CD14-positive monocyte (primary cell): ENCODE measurements at regions not wholly inside any gene's neighbourhood (a gene's known extent, or its start where the extent isn't known, plus 50 kb on each side); places are given as distances from the start of the nearest gene placed in this dataset.
"Not testable (repeated sequence)": the region's sequence is repeated elsewhere in the genome, so short reads cannot be mapped to it uniquely, and the experiment has no call there.

Experiments used
- DNase-seq, 3 donors: peaks; one replicate each; pipeline ENCODE4 v3.0.0-alpha.2; 2011 to 2022
- H2AFZ ChIP-seq: 2 replicates; pipeline ENCODE4 v1.6.0; 2012; ENCODE audit warnings: mild to moderate bottlenecking, low read depth, low read length, inconsistent platforms; ENCODE audit not compliant: insufficient read depth, poor library complexity, severe bottlenecking
- H3K27ac ChIP-seq, 2 donors: 1 replicate in 1 of 2; 2 replicates in 1 of 2; pipeline ENCODE4 v1.5.1; 2012 to 2013; ENCODE audit warnings: low read length in 2 of 2, control low read depth in 1 of 2, inconsistent platforms in 1 of 2, low read depth in 1 of 2, mild to moderate bottlenecking in 1 of 2
- H3K27me3 ChIP-seq, 2 donors: one replicate each; pipeline versions ENCODE4 v1.6.0 to v1.6.1; 2011 to 2013; ENCODE audit warnings: low read length in 2 of 2; ENCODE audit not compliant: control insufficient read depth in 2 of 2, insufficient read depth in 2 of 2
- H3K36me3 ChIP-seq, 2 donors: replicated peaks in 1 of 2; 1 replicate in 1 of 2; 2 replicates in 1 of 2; pipeline versions ENCODE4 v1.5.1 to v1.6.1; 2012 to 2013; ENCODE audit warnings: low read length in 2 of 2, control low read depth in 1 of 2, inconsistent platforms in 1 of 2, mild to moderate bottlenecking in 1 of 2; ENCODE audit not compliant: insufficient read depth in 2 of 2, control insufficient read depth in 1 of 2
- H3K4me1 ChIP-seq, 2 donors: 1 replicate in 1 of 2; 2 replicates in 1 of 2; pipeline versions ENCODE4 v1.5.1 to v1.6.1; 2012 to 2013; ENCODE audit warnings: low read length in 2 of 2, control low read depth in 1 of 2, inconsistent platforms in 1 of 2, mild to moderate bottlenecking in 1 of 2, moderate library complexity in 1 of 2; ENCODE audit not compliant: insufficient read depth in 2 of 2, control insufficient read depth in 1 of 2
- H3K4me2 ChIP-seq: replicated peaks from 2 replicates; pipeline ENCODE3; 2012; ENCODE audit warnings: low read length, moderate library complexity, mild to moderate bottlenecking; ENCODE audit not compliant: poor library complexity, severe bottlenecking; ENCODE audit errors: extremely low read depth
- H3K4me3 ChIP-seq, 3 experiments: fragments of 200-600 bp in 1 of 3; sonication (generic) in 1 of 3; replicated peaks in 1 of 3; 1 replicate in 2 of 3; 2 replicates in 1 of 3; pipeline ENCODE4 v1.5.1; 2011 to 2013; ENCODE audit warnings: low read length in 3 of 3, mild to moderate bottlenecking in 3 of 3, control low read depth in 2 of 3, low read depth in 2 of 3, inconsistent platforms in 1 of 3, moderate library complexity in 1 of 3
- H3K79me2 ChIP-seq: 2 replicates; pipeline ENCODE4 v1.6.0; 2012; ENCODE audit warnings: mild to moderate bottlenecking, control low read depth, inconsistent platforms, low read length, moderate library complexity; ENCODE audit not compliant: insufficient read depth
- H3K9ac ChIP-seq: 2 replicates; pipeline ENCODE4 v1.6.0; 2017; ENCODE audit warnings: low read length, mild to moderate bottlenecking; ENCODE audit not compliant: insufficient read depth, poor library complexity, severe bottlenecking
- H3K9me3 ChIP-seq, 2 donors: replicated peaks in 1 of 2; 1 replicate in 1 of 2; 2 replicates in 1 of 2; pipeline versions ENCODE4 v1.5.1 to v1.6.1; 2012 to 2013; ENCODE audit warnings: low read length in 2 of 2, control low read depth in 1 of 2; ENCODE audit not compliant: control insufficient read depth in 1 of 2, insufficient read depth in 1 of 2
- H4K20me1 ChIP-seq: 2 replicates; pipeline ENCODE4 v1.6.0; 2012; ENCODE audit warnings: mild to moderate bottlenecking, low read length, control low read depth, moderate library complexity; ENCODE audit not compliant: insufficient read depth
- H3K27ac Mint-ChIP-seq, 7 donors: one replicate each; pipeline ENCODE4 v1.8.0; 2020; ENCODE audit warnings: mild to moderate bottlenecking in 7 of 7, mixed read lengths in 7 of 7, moderate library complexity in 6 of 7, inconsistent platforms in 2 of 7
- H3K27me3 Mint-ChIP-seq, 3 donors: one replicate each; pipeline ENCODE4 v1.8.0; 2021 to 2022; ENCODE audit warnings: low read depth in 3 of 3, mild to moderate bottlenecking in 3 of 3, mixed read lengths in 3 of 3, moderate library complexity in 3 of 3, inconsistent platforms in 1 of 3
- H3K36me3 Mint-ChIP-seq, 2 donors: one replicate each; pipeline ENCODE4 v1.8.0; 2020; ENCODE audit warnings: mixed read lengths in 2 of 2, inconsistent platforms in 1 of 2, mild to moderate bottlenecking in 1 of 2
- H3K4me1 Mint-ChIP-seq: one replicate; pipeline ENCODE4 v1.8.0; 2020; ENCODE audit warnings: mild to moderate bottlenecking, mixed read lengths
- H3K4me3 Mint-ChIP-seq, 2 donors: one replicate each; pipeline ENCODE4 v1.8.0; 2020; ENCODE audit warnings: mild to moderate bottlenecking in 2 of 2, mixed read lengths in 2 of 2, moderate library complexity in 1 of 2
- H3K9me3 Mint-ChIP-seq, 7 donors: one replicate each; pipeline ENCODE4 v1.8.0; 2020 to 2022; ENCODE audit warnings: mixed read lengths in 7 of 7, mild to moderate bottlenecking in 6 of 7, moderate library complexity in 6 of 7, inconsistent platforms in 2 of 7
- WGBS: methylation state at CpG from one replicate; pipeline ENCODE4 v1.1.5; 2013; ENCODE audit warnings: missing lambda C conversion rate; ENCODE audit not compliant: insufficient coverage; 5-methylcytosine and 5-hydroxymethylcytosine counted together
- intact Hi-C, 2 donors: fragments of 100-400 bp; cut with micrococcal nuclease; formaldehyde crosslinking; loops; one replicate each; pipeline versions ENCODE4 v1.15.0 to v1.15.1; 2023
- TF ChIP-seq, protein P1 (sequence below): fragments of 200-600 bp; IDR thresholded peaks from one replicate; pipeline ENCODE4 v1.8.0; 2022; ENCODE audit warnings: antibody characterized with exemption, mild to moderate bottlenecking

DNA sequence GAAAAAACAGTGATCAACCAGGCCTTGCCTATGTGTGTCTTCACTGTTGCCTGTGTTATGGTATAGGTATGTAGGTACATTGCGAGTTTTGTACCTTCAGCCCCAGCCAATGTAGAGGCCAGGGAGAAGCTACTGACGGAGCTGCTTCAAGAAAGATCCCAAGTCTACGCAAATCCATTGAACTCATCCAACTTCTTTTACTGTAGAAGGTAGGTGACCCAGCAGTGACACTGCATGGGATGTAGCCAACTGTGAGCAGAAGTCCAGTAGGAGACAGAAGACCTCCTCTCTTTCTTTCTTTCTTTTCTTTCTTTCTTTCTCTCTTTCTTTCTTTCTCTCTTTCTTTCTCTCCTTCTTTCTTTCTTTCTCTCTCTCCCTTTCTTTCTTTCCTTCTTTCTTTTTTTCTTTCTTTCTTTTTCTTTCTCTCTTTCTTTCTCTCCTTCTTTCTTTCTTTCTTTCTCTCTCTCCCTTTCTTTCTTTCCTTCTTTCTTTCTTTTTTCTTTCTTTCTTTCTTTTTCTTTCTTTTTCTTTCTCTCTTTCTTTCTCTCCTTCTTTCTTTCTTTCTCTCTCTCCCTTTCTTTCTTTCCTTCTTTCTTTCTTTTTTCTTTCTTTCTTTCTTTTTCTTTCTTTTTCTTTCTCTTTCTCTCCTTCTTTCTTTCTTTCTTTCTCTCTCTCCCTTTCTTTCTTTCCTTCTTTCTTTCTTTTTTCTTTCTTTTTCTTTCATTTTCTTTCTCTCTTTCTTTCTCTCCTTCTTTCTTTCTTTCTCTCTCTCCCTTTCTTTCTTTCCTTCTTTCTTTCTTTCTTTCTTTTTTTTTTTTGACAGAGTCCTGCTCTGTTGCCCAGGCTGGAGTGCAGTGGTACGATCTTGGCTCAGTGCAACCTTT is 88.7 kb upstream of the NCK2 start:
- H3K36me3 Mint-ChIP-seq, DNase-seq, H3K27ac ChIP-seq, H3K9me3 ChIP-seq, H3K4me1 Mint-ChIP-seq, H3K4me3 ChIP-seq, H3K4me1 ChIP-seq, H3K4me3 Mint-ChIP-seq, H3K27me3 Mint-ChIP-seq, H3K9me3 Mint-ChIP-seq, H3K27me3 ChIP-seq, H3K27ac Mint-ChIP-seq, intact Hi-C loops, H4K20me1 ChIP-seq, H3K9ac ChIP-seq, H3K36me3 ChIP-seq, H3K4me2 ChIP-seq, H2AFZ ChIP-seq, H3K79me2 ChIP-seq: not testable (repeated sequence)
- TF ChIP-seq, protein P1, sequence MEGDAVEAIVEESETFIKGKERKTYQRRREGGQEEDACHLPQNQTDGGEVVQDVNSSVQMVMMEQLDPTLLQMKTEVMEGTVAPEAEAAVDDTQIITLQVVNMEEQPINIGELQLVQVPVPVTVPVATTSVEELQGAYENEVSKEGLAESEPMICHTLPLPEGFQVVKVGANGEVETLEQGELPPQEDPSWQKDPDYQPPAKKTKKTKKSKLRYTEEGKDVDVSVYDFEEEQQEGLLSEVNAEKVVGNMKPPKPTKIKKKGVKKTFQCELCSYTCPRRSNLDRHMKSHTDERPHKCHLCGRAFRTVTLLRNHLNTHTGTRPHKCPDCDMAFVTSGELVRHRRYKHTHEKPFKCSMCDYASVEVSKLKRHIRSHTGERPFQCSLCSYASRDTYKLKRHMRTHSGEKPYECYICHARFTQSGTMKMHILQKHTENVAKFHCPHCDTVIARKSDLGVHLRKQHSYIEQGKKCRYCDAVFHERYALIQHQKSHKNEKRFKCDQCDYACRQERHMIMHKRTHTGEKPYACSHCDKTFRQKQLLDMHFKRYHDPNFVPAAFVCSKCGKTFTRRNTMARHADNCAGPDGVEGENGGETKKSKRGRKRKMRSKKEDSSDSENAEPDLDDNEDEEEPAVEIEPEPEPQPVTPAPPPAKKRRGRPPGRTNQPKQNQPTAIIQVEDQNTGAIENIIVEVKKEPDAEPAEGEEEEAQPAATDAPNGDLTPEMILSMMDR: peak; percentile 26
- WGBS: no CpG with 5 or more reads among the region's 4 CpGs

DNA sequence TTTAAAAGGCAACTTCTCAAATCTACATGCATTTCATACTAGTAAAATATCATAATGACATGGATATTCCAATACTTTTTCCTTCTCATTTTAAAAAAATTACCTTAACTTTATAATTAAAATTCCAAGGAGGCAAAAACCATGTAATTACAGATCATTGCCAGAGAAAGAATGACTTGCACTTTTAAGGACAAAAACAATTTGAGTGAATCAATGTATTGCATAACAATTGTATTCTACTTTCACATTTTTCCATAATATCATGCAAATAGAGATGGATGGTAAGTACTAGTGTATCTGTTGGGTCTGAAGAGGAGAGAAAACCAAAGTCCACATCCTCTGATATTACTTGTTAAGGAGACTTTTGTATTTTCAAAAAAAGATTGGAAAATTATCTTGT is 89.5 kb upstream of the NCK2 start:
- Histone ChIP-seq H3K4me1 (no peaks in the 10 kb centered on the region), H3K27me3 (no peaks in the 10 kb centered on the region), H3K27ac (no peak overlapping the region), H3K9me3 (peaks cover 0 to 2% of the 10 kb centered on the region in 2 donors), H4K20me1 (no peaks in the 10 kb centered on the region), H3K4me3 (no peak overlapping the region), H3K9ac (no peak overlapping the region), H3K79me2 (no peaks in the 10 kb centered on the region), H3K4me2 (no peak overlapping the region), H2AFZ (no peak overlapping the region), H3K36me3 (no peaks in the 10 kb centered on the region)
- intact Hi-C loops: no loop called here
- TF ChIP-seq, protein P1: no peak
- H3K36me3 Mint-ChIP-seq: no peaks in the 10 kb centered on the region
- H3K9me3 Mint-ChIP-seq: peaks cover 0 to 7% (median 5%) of the 10 kb centered on the region in 7 donors
- H3K4me3 Mint-ChIP-seq: no peak overlapping the region
- no peaks in the 10 kb centered on the region for H3K4me1 Mint-ChIP-seq
- no peaks in the 10 kb centered on the region for H3K27me3 Mint-ChIP-seq
- H3K27ac Mint-ChIP-seq: no peak overlapping the region
- no peak for DNase-seq
